Kidney (tissue), 13 donors: ENCODE measurements at regions not wholly inside any gene's neighbourhood (a gene's known extent, or its start where the extent isn't known, plus 50 kb on each side); places are given as distances from the start of the nearest gene placed in this dataset.

Experiments
- DNase-seq, 5 donors: peaks; one replicate each; pipeline ENCODE4 v3.0.0-alpha.2; 2013 to 2020
- FAIRE-seq: peaks from 2 replicates; lab custom pipeline; 2012; peaks lifted over from hg19 to GRCh38; lab: Jason Lieb, UNC
- H3K27ac ChIP-seq, 2 donors: one replicate each; pipeline ENCODE4 v1.7.0; 2013; ENCODE audit warnings: low read depth in 2 of 2, low read length in 2 of 2, inconsistent platforms in 1 of 2
- H3K27me3 ChIP-seq: one replicate; pipeline ENCODE4 v1.7.1; 2013; ENCODE audit warnings: low read length, inconsistent platforms; ENCODE audit not compliant: control insufficient read depth, insufficient read depth
- H3K36me3 ChIP-seq, 3 donors: one replicate each; pipeline versions ENCODE4 v1.7.0 to v1.7.1; 2013; ENCODE audit warnings: low read length in 3 of 3, control low read depth in 1 of 3, inconsistent platforms in 1 of 3; ENCODE audit not compliant: insufficient read depth in 3 of 3, control insufficient read depth in 2 of 3
- H3K4me1 ChIP-seq, 3 donors: one replicate each; pipeline versions ENCODE4 v1.7.0 to v1.7.1; 2013; ENCODE audit warnings: low read length in 3 of 3, inconsistent platforms in 1 of 3, low read depth in 1 of 3; ENCODE audit not compliant: control insufficient read depth in 2 of 3, insufficient read depth in 2 of 3
- H3K4me3 ChIP-seq, 3 donors: one replicate each; pipeline versions ENCODE4 v1.7.0 to v1.8.1; 2013; ENCODE audit warnings: low read length in 3 of 3, control low read depth in 1 of 3, inconsistent platforms in 1 of 3
- H3K9ac ChIP-seq, 3 donors: one replicate each; pipeline versions ENCODE4 v1.7.0 to v1.7.1; 2013; ENCODE audit warnings: low read length in 3 of 3, control low read depth in 1 of 3, inconsistent platforms in 1 of 3
- H3K9me3 ChIP-seq, 3 donors: one replicate each; pipeline versions ENCODE4 v1.7.0 to v1.7.1; 2013; ENCODE audit warnings: low read length in 3 of 3, control low read depth in 1 of 3, inconsistent platforms in 1 of 3; ENCODE audit not compliant: control insufficient read depth in 2 of 3, insufficient read depth in 1 of 3
- intact Hi-C: fragments of 100-400 bp; cut with DNase I; formaldehyde crosslinking; loops from one replicate; pipeline ENCODE4 v1.11.1; 2022
- TF ChIP-seq, protein P1 (sequence below): IDR thresholded peaks from 3 replicates; pipeline ENCODE4 v1.5.1; 2012; ENCODE audit warnings: mild to moderate bottlenecking, moderate library complexity, borderline replicate concordance; ENCODE audit not compliant: insufficient read depth; ENCODE audit errors: extremely low read depth
- donor health status: control.
- donor health status: control.
- donor health status: control.
- donor health status: control.
- donor health status: control.
- donor health status: DM: yes; HTN: yes; CAD: no.
- donor health status: Normal renal cell carcinoma (clear cell type).

DNA sequence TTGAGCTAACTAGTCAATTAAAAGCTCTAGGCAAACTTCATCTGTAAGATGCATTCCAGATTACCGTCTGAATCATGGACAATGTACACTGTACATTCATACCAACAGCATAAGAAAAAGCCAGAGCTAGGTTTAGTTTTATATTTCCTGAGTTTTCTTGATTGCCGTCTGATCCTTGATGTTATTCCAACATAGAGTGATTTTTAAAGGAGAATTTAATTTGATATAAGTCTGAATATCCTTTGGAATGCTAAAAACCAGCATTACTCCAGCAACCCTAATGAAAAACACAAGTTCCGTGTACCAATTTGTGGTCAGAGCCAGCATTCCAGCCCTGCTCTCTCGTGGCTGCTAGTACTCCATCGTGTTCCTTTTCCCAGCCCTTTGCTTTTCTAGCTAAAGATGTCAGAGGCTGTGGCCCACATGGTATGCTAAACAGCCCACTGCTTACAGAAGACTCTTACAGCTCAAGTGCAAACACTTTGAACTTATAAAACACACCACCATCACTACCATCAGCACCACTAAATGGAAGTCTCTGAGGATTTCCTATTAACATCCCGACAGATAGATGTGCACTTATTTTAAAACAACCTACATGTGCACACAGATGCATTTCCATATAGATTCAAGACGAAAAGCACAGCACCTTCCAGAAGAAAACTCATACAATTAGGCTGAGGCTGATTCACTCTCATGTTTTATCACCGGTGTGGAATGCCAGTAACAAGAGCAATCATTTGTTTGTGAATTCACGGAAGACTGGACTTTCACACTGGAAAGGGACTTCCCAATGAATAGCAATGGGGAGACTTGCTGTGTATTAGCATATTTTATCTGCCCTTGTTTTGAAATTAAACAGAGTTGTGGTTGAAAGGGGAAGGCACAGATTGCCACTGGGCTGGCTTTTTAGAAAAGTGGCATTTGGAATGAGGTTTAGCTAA lies 246.9 kb upstream of the GAS1 start:
- no peak overlapping the region for H3K4me3 ChIP-seq
- H3K9ac ChIP-seq: no peak overlapping the region
- H3K36me3 ChIP-seq: no peaks in the 10 kb centered on the region
- no peak overlapping the region for H3K27ac ChIP-seq
- DNase-seq: peak in 3 of 5 donors; percentile 37 to 76 (median 63)
- FAIRE-seq: no peak
- peaks cover 0 to 5% (median 0%) of the 10 kb centered on the region in 3 donors for H3K4me1 ChIP-seq
- intact Hi-C loops: no loop called here
- no peaks in the 10 kb centered on the region for H3K9me3 ChIP-seq
- H3K27me3 ChIP-seq: no peaks in the 10 kb centered on the region
- TF ChIP-seq, protein P1, sequence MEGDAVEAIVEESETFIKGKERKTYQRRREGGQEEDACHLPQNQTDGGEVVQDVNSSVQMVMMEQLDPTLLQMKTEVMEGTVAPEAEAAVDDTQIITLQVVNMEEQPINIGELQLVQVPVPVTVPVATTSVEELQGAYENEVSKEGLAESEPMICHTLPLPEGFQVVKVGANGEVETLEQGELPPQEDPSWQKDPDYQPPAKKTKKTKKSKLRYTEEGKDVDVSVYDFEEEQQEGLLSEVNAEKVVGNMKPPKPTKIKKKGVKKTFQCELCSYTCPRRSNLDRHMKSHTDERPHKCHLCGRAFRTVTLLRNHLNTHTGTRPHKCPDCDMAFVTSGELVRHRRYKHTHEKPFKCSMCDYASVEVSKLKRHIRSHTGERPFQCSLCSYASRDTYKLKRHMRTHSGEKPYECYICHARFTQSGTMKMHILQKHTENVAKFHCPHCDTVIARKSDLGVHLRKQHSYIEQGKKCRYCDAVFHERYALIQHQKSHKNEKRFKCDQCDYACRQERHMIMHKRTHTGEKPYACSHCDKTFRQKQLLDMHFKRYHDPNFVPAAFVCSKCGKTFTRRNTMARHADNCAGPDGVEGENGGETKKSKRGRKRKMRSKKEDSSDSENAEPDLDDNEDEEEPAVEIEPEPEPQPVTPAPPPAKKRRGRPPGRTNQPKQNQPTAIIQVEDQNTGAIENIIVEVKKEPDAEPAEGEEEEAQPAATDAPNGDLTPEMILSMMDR: no peak

DNA sequence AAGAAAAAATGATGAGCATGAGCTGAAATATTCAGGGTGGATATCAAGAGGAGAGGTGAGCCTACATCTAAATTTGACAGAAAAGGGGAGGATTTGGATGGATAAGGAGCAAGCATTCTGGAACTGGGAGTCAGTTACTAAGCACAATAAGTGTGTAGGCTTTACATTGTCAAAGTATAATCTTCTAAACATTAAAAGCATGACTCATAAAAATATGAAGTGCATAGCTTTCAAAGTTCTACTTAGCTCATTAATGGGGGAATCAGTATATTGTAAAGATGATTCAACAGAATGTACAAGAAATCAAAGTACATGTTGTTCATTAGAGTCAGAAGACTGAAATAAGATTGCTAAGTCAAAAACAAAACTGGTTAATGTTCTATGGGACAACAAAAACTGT lies 248.0 kb upstream of the GAS1 start:
- H3K27me3 ChIP-seq: no peaks in the 10 kb centered on the region
- FAIRE-seq: no peak
- intact Hi-C loops: no loop called here
- H3K4me1 ChIP-seq: peaks cover 0 to 5% (median 0%) of the 10 kb centered on the region in 3 donors
- no peak for DNase-seq
- H3K36me3 ChIP-seq: no peaks in the 10 kb centered on the region
- H3K9ac ChIP-seq: no peak overlapping the region
- TF ChIP-seq, protein P1: no peak
- no peaks in the 10 kb centered on the region for H3K9me3 ChIP-seq
- no peak overlapping the region for H3K4me3 ChIP-seq
- H3K27ac ChIP-seq: no peak overlapping the region

DNA sequence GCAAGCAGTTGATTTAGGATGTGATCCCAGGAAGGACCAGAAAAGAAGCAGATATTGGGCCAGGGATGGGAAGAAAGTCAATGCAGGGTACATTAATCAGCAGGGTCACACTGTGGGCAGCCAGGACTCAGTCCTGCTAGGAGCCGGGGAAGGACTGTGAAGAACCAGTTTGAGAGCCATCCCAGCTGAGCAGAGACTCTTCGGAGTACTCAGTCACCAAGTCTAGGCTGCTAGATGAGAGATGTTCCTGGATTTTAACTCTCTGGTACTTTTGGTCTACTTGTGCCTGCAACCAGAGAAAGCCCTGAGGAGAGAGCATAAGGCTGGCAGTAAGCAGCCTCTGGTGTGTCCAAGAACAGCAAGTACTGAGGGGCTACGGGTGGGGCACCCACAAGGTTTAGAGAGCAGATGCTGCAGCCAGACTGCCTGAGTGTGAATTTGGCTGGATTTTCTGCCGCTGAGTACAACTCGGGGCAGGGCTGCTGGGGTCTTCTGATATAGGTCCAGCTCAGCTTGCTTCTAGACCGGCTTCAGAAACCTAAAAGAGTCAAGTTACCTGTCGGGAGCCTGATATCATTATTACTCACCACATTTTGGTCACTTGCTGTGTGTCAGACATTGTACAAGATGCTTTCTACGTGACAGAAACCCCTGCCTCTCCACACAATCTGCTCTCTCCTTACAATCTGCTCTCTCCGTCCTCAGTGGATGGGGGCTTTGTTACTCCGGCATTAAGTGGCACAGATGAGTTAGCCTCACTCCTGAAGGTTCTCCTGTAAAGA lies 250.2 kb upstream of the GAS1 start:
- intact Hi-C loops: no loop called here
- no peak overlapping the region for H3K4me3 ChIP-seq
- H3K27me3 ChIP-seq: no peaks in the 10 kb centered on the region
- FAIRE-seq (no peak), DNase-seq (no peak)
- no peak overlapping the region for H3K9ac ChIP-seq
- H3K4me1 ChIP-seq: peaks cover 0 to 5% (median 0%) of the 10 kb centered on the region in 3 donors
- H3K27ac ChIP-seq: no peak overlapping the region
- TF ChIP-seq, protein P1: no peak
- H3K9me3 ChIP-seq: no peaks in the 10 kb centered on the region
- H3K36me3 ChIP-seq: no peaks in the 10 kb centered on the region
